Right lobe of liver (tissue), 4 donors: ENCODE measurements at regions not wholly inside any gene's neighbourhood (a gene's known extent, or its start where the extent isn't known, plus 50 kb on each side); places are given as distances from the start of the nearest gene placed in this dataset.

Source experiments
- POLR2A ChIP-seq: fragments of 450-650 bp; IDR thresholded peaks from one replicate; pipeline ENCODE4 v1.6.1; 2017; ENCODE audit warnings: antibody characterized with exemption, mild to moderate bottlenecking
- TF ChIP-seq, protein P1 (sequence below), 4 donors: fragments of 200-600 bp in 3 of 4; fragments of 450-650 bp in 1 of 4; IDR thresholded peaks; one replicate each; pipeline versions ENCODE4 v1.5.1 to v1.8.0; 2016 to 2022; ENCODE audit warnings: antibody characterized with exemption in 4 of 4, mild to moderate bottlenecking in 2 of 4
- donor health status: DM: no; HTN: no; CAD: no.
- donor health status: DM: no; HTN: no; CAD: no.
- donor health status: DM: no; HTN: yes; CAD: no.

DNA sequence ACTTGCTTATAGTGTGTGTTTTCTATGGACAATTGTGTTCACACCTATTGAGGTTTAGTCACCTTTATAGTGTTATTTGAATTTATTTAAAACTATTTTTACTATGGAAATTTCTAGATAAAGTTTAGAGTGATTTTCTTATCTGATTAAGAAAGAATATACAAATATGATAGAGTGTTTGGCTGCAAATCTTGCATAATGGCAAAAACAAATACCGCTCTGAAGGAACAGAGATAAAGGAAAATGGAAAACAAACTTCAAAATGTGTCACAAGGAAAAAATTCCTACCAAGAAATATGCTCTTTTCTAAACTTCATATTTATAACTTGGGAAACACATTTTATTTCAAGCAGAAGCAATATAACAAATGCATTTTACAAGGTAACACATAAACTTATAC, 423.1 kb downstream of the TOX3 start:
- TF ChIP-seq, protein P1, sequence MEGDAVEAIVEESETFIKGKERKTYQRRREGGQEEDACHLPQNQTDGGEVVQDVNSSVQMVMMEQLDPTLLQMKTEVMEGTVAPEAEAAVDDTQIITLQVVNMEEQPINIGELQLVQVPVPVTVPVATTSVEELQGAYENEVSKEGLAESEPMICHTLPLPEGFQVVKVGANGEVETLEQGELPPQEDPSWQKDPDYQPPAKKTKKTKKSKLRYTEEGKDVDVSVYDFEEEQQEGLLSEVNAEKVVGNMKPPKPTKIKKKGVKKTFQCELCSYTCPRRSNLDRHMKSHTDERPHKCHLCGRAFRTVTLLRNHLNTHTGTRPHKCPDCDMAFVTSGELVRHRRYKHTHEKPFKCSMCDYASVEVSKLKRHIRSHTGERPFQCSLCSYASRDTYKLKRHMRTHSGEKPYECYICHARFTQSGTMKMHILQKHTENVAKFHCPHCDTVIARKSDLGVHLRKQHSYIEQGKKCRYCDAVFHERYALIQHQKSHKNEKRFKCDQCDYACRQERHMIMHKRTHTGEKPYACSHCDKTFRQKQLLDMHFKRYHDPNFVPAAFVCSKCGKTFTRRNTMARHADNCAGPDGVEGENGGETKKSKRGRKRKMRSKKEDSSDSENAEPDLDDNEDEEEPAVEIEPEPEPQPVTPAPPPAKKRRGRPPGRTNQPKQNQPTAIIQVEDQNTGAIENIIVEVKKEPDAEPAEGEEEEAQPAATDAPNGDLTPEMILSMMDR (IDR thresholded peaks at IDR 0.05): no peak
- no peak for TF ChIP-seq POLR2A
